Aorta (tissue), 5 donors: ENCODE measurements at regions not wholly inside any gene's neighbourhood (a gene's known extent, or its start where the extent isn't known, plus 50 kb on each side); places are given as distances from the start of the nearest gene placed in this dataset.

ENCODE experiments used
- ATAC-seq: fragments of 200-7000 bp; cut with Tn5 transposase; one replicate; pipeline ENCODE4 v1.9.1; 2022; ENCODE audit warnings: moderate library complexity; ENCODE audit not compliant: low FRiP score
- DNase-seq, 2 donors: peaks; one replicate each; pipeline ENCODE4 v3.0.0-alpha.2; 2020
- H3K27ac ChIP-seq, 2 donors: one replicate each; pipeline ENCODE4 v1.5.1; 2013; ENCODE audit warnings: low read length in 2 of 2, mild to moderate bottlenecking in 2 of 2, moderate library complexity in 2 of 2, control low read depth in 1 of 2, inconsistent platforms in 1 of 2, low read depth in 1 of 2
- H3K27me3 ChIP-seq, 2 donors: one replicate each; pipeline ENCODE4 v1.6.1; 2013; ENCODE audit warnings: control low read depth in 1 of 2, low read length in 1 of 2, mild to moderate bottlenecking in 1 of 2, moderate library complexity in 1 of 2; ENCODE audit not compliant: insufficient read depth in 2 of 2, control insufficient read depth in 1 of 2
- H3K36me3 ChIP-seq, 2 donors: one replicate each; pipeline ENCODE4 v1.6.1; 2013; ENCODE audit warnings: control low read depth in 1 of 2, low read length in 1 of 2, mild to moderate bottlenecking in 1 of 2; ENCODE audit not compliant: insufficient read depth in 2 of 2, control insufficient read depth in 1 of 2
- H3K4me1 ChIP-seq, 2 donors: one replicate each; pipeline ENCODE4 v1.6.1; 2013; ENCODE audit warnings: low read length in 2 of 2, control low read depth in 1 of 2, mild to moderate bottlenecking in 1 of 2, moderate library complexity in 1 of 2; ENCODE audit not compliant: insufficient read depth in 2 of 2, control insufficient read depth in 1 of 2
- H3K4me3 ChIP-seq, 2 donors: one replicate each; pipeline ENCODE4 v1.5.1; 2013; ENCODE audit warnings: low read length in 2 of 2, control low read depth in 1 of 2, mild to moderate bottlenecking in 1 of 2
- H3K9me3 ChIP-seq: one replicate; pipeline ENCODE4 v1.6.1; 2013; ENCODE audit warnings: mild to moderate bottlenecking, low read length; ENCODE audit not compliant: control insufficient read depth
- WGBS, 2 donors: extraction: QIAGEN DNeasy Blood & Tissue Kit; methylation state at CpG; one replicate each; pipeline ENCODE4 v1.1.7; 2013; 5-methylcytosine and 5-hydroxymethylcytosine counted together
- intact Hi-C, 2 donors: fragments of 100-400 bp; cut with DNase I; formaldehyde crosslinking; loops; one replicate each; pipeline versions ENCODE4 v1.14.2 to v1.15.0; 2022
- donor health status: healthy with polysubstance abuse.
- donor health status: Bipolar disorder and iron deficiency.
- donor health status: DM: no; HTN: no; CAD: no.
- donor health status: DM: no; HTN: no; CAD: no.
- donor health status: DM: yes; HTN: yes; CAD: no.

DNA sequence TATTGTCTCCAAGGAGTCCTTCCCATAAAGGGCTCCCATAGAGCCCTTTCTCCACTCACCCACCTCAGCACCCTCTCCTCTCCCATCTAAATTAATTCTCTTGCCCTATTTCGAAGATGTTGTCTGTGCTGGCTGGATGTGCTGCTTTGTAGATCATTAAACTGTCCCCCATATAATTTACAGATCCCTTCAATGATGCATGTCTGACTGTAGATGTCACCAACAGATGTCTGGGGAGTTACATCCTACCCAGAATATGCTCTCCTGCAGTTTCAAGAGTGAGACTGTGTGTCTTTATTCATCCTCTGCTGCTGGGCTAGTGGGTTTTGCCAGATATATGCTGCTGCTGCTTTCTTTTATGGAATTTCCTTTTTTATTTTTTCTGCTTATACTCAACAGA, 351.2 kb downstream of the MLLT3 start:
- WGBS, 2 donors = 4 to 32% methylated on average over 1 of the region's 1 CpG
- H3K36me3 ChIP-seq = no peaks in the 10 kb centered on the region
- no peak for DNase-seq
- no peak overlapping the region for H3K27ac ChIP-seq
- intact Hi-C loops = no loop called here
- H3K27me3 ChIP-seq = no peaks in the 10 kb centered on the region
- no peak overlapping the region for H3K4me3 ChIP-seq
- ATAC-seq = no peak
- peaks cover 2% of the 10 kb centered on the region for H3K9me3 ChIP-seq
- no peaks in the 10 kb centered on the region for H3K4me1 ChIP-seq

GRCh38 chr9:20270161-20270560, 352.1 kb downstream of the MLLT3 start:
- DNase-seq = no peak
- intact Hi-C loops = no loop called here
- H3K27ac ChIP-seq = no peak overlapping the region
- no peak overlapping the region for H3K4me3 ChIP-seq
- no peaks in the 10 kb centered on the region for H3K36me3 ChIP-seq
- H3K4me1 ChIP-seq = no peaks in the 10 kb centered on the region
- ATAC-seq = no peak
- WGBS, 2 donors = 45 to 47% methylated on average over 1 of the region's 1 CpG
- H3K27me3 ChIP-seq = no peaks in the 10 kb centered on the region
- peaks cover 2% of the 10 kb centered on the region for H3K9me3 ChIP-seq

DNA sequence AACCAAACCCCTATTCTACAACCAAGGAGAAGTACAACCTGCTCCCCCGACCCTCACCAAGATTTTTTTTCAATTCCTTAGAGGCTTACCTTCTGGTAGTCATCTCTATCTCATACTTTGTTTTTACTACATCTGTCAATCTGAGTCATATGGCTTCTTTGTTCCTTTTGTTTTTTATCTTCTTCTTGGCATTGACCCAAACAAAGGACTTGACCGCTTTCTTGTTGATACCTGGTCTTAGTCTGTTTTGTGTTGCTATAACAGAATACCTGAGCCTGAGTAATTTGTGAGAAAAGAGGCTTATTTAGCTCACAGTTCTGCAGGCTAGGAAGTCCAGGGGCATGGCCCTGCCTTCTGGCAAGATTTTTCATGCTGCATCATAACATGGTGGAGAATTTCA, 352.7 kb downstream of the MLLT3 start:
- intact Hi-C loops = no loop called here
- DNase-seq (no peak), ATAC-seq (no peak)
- no peaks in the 10 kb centered on the region for H3K4me1 ChIP-seq
- no peaks in the 10 kb centered on the region for H3K36me3 ChIP-seq
- no peak overlapping the region for H3K27ac ChIP-seq
- no peak overlapping the region for H3K4me3 ChIP-seq
- peaks cover 2% of the 10 kb centered on the region for H3K9me3 ChIP-seq
- no peaks in the 10 kb centered on the region for H3K27me3 ChIP-seq
- whole genome bisulfite sequencing, 2 donors = 71 to 93% methylated on average over 2 of the region's 2 CpGs

DNA sequence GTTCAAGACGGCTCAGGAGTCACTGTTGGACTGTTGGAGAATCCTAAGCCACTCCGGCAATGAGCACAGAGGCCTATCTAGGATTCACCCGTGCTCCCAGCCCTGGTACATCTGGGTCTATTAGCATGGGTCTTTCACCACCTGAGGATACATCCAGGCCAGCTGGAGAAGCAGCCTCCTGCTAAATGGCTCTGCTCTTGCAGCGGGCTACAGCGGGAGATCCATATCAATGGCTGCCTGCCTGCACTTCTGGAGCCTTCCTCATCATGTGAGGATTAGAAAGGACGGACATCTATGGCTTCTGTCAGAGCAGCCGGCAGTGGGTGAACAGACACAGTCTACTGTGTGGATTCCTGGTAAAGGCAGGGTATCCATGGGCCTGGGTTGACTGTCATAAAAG, 357.4 kb downstream of the MLLT3 start:
- no peaks in the 10 kb centered on the region for H3K36me3 ChIP-seq
- no peak overlapping the region for H3K4me3 ChIP-seq
- H3K27ac ChIP-seq = no peak overlapping the region
- H3K4me1 ChIP-seq = no peaks in the 10 kb centered on the region
- no peaks in the 10 kb centered on the region for H3K27me3 ChIP-seq
- H3K9me3 ChIP-seq = no peaks in the 10 kb centered on the region
- ATAC-seq = no peak
- intact Hi-C loops = no loop called here
- DNase-seq = no peak
- WGBS, 2 donors = 82 to 83% methylated on average over 7 of the region's 7 CpGs

DNA sequence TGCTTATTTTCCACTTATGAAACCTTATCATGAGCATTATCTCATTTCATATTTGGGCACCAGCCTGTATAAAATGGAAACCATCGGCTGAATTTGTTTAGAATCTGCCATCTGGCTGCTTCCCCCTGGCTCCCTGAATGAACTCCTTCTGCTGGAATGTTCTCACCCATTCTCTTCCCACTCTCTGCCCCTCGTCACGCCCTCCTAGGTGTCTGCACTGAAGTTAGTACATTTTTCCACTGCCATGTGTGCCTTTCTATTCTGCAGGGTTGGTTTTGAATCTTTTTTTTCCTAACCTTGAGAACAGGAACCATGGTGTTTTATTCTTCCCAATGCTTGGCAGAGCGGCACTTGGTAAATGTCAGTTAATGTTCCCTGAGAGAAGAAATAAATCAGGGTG, 359.7 kb downstream of the MLLT3 start:
- DNase-seq (no peak), ATAC-seq (no peak)
- H3K27me3 ChIP-seq = no peaks in the 10 kb centered on the region
- H3K4me3 ChIP-seq = no peak overlapping the region
- no peaks in the 10 kb centered on the region for H3K36me3 ChIP-seq
- no peaks in the 10 kb centered on the region for H3K9me3 ChIP-seq
- no peaks in the 10 kb centered on the region for H3K4me1 ChIP-seq
- intact Hi-C loops = no loop called here
- WGBS, 2 donors = 34 to 35% methylated on average over 4 of the region's 4 CpGs
- H3K27ac ChIP-seq = no peak overlapping the region

DNA sequence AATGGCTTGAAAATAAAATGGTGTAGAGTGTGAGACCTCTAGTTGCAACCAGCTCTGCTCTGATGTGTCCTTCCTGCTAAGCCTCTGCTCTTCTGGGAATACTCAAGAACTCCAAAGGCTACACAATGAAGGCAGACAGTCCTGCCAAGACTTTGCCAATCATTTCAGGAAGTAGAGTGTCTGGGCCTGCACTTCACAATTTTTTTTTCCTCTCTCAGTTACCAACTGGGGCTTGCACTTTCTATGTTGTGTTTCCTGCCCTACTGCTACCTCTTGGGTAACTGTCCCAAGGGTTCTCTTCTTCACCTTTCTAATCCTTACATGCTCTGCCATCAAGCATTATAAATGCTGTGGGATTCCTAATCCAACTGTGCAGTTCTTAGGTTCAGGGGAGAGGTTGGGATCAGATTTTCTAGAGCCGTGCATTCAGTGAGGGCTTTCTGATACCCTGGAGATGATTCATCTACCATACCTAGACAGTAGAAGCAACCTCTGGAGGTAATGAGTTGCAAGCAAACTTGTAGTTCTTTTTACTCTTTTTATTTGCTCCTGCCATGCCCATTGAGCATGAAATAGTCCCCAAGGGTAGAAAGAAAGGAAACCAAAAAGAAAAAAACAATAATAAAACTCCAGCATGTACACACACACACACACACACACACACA, 365.9 kb downstream of the MLLT3 start:
- DNase-seq = no peak
- no peak overlapping the region for H3K27ac ChIP-seq
- no peaks in the 10 kb centered on the region for H3K27me3 ChIP-seq
- ATAC-seq = no peak
- H3K36me3 ChIP-seq = no peaks in the 10 kb centered on the region
- 64 to 76% methylated on average over 1 of the region's 1 CpG for WGBS, 2 donors
- intact Hi-C loops = no loop called here
- no peaks in the 10 kb centered on the region for H3K4me1 ChIP-seq
- H3K9me3 ChIP-seq = peaks cover 1% of the 10 kb centered on the region
- no peak overlapping the region for H3K4me3 ChIP-seq

GRCh38 chr9:20255052-20255451, 367.2 kb downstream of the MLLT3 start:
- Histone ChIP-seq H3K9me3 (peaks cover 1% of the 10 kb centered on the region), H3K27ac (no peak overlapping the region), H3K4me1 (no peaks in the 10 kb centered on the region), H3K27me3 (no peaks in the 10 kb centered on the region), H3K4me3 (no peak overlapping the region), H3K36me3 (no peaks in the 10 kb centered on the region)
- ATAC-seq (no peak), DNase-seq (no peak)
- intact Hi-C loops = no loop called here
- WGBS, 2 donors = 83 to 89% methylated on average over 3 of the region's 3 CpGs

GRCh38 chr9:20253635-20254034, 368.7 kb downstream of the MLLT3 start:
- Histone ChIP-seq H3K4me1 (no peaks in the 10 kb centered on the region), H3K27me3 (no peaks in the 10 kb centered on the region), H3K4me3 (no peak overlapping the region), H3K9me3 (peaks cover 1% of the 10 kb centered on the region), H3K27ac (no peak overlapping the region), H3K36me3 (no peaks in the 10 kb centered on the region)
- intact Hi-C loops = no loop called here
- no peak for ATAC-seq
- no peak for DNase-seq
- WGBS, 2 donors = 81 to 83% methylated on average over 5 of the region's 5 CpGs

- peaks cover 1% of the 10 kb centered on the region for H3K9me3 ChIP-seq
- no peaks in the 10 kb centered on the region for H3K4me1 ChIP-seq
- intact Hi-C loops = no loop called here
- 87 to 90% methylated on average over 1 of the region's 1 CpG for WGBS, 2 donors
- no peak for DNase-seq
- H3K27ac ChIP-seq = no peak overlapping the region
- no peak overlapping the region for H3K4me3 ChIP-seq
- no peaks in the 10 kb centered on the region for H3K36me3 ChIP-seq
- no peak for ATAC-seq
- no peaks in the 10 kb centered on the region for H3K27me3 ChIP-seq
Observed at GRCh38 chr9:20252778-20253177, 369.5 kb downstream of the MLLT3 start.
